H1 (cell line): ENCODE measurements at regions not wholly inside any gene's neighbourhood (a gene's known extent, or its start where the extent isn't known, plus 50 kb on each side); places are given as distances from the start of the nearest gene placed in this dataset.

Source experiments
- JUN ChIP-seq: IDR thresholded peaks from 2 replicates; pipeline ENCODE4 v1.6.1; 2011; ENCODE audit warnings: low read depth, mild to moderate bottlenecking, improper control_type of control experiment, low read length
- SIX5 ChIP-seq: IDR thresholded peaks from 2 replicates; pipeline ENCODE4 v1.6.1; 2011; ENCODE audit warnings: mild to moderate bottlenecking, low read depth, low read length
- SP1 ChIP-seq: IDR thresholded peaks from 2 replicates; pipeline ENCODE4 v1.6.1; 2011; ENCODE audit warnings: low read depth, low read length

GRCh38 chrX:121283921-121284320, 236.5 kb downstream of the GLUD2 start (continued):
- no peak for TF ChIP-seq SP1
- no peak for TF ChIP-seq JUN
- TF ChIP-seq SIX5, result no peak
- TF ChIP-seq, all 59 proteins: peak for 0
